Fibroblast of villous mesenchyme (primary cell): ENCODE measurements at regions not wholly inside any gene's neighbourhood (a gene's known extent, or its start where the extent isn't known, plus 50 kb on each side); places are given as distances from the start of the nearest gene placed in this dataset.

Source experiments
- DNase-seq: peaks from one replicate; pipeline ENCODE4 v3.0.0-alpha.2; 2010; ENCODE audit warnings: low read depth
- H3K4me3 ChIP-seq: 2 replicates; pipeline ENCODE4 v1.5.1; 2011; ENCODE audit warnings: low read depth, mild to moderate bottlenecking, low read length
- TF ChIP-seq, protein P1 (sequence below): IDR thresholded peaks from 2 replicates; pipeline ENCODE4 v1.5.1; 2012; ENCODE audit warnings: low read depth, mild to moderate bottlenecking, low read length; ENCODE audit not compliant: insufficient read depth

DNA sequence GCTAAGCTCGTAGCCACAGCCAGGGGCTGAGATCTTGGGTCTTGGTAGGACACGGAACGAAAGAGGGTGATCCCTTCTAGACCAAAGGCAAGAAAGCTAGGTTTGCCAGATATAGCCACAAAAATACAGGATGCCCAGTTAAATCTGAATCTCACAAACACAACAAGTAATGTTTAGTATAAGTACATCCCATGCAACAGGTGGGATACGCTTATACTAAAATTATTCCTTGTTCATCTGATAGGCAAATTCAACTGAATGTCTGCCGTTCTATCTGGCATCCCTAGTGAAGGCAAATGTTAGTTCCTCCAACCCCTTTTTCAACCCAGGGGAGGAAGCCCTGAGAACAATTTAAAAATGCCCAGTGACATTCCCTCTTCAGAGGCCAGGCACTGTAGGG, 131.1 kb upstream of the MGMT start:
- H3K4me3 ChIP-seq: no peak overlapping the region
- TF ChIP-seq, protein P1, sequence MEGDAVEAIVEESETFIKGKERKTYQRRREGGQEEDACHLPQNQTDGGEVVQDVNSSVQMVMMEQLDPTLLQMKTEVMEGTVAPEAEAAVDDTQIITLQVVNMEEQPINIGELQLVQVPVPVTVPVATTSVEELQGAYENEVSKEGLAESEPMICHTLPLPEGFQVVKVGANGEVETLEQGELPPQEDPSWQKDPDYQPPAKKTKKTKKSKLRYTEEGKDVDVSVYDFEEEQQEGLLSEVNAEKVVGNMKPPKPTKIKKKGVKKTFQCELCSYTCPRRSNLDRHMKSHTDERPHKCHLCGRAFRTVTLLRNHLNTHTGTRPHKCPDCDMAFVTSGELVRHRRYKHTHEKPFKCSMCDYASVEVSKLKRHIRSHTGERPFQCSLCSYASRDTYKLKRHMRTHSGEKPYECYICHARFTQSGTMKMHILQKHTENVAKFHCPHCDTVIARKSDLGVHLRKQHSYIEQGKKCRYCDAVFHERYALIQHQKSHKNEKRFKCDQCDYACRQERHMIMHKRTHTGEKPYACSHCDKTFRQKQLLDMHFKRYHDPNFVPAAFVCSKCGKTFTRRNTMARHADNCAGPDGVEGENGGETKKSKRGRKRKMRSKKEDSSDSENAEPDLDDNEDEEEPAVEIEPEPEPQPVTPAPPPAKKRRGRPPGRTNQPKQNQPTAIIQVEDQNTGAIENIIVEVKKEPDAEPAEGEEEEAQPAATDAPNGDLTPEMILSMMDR: no peak
- no peak for DNase-seq

DNA sequence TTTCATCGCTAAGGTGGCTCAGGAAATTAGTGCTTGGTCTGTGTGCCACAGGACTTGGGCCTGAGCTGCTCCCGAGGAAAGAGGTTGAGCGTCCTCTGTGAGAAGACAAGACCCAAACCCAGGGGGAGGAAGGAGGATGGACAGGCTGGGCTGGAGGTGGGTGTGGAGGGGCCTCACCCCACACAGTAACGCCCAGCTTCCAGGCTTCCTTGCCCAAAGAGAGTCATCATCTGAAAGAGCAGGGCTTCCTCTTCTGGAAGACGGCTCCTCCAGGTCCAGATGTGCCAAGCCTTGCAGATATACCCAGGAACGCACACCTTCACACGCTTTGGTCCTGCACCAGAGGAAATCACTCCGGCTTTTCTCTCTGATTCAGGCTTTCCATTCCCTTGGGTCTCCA, 127.8 kb upstream of the MGMT start:
- no peak for DNase-seq
- TF ChIP-seq, protein P1: no peak
- H3K4me3 ChIP-seq: no peak overlapping the region

DNA sequence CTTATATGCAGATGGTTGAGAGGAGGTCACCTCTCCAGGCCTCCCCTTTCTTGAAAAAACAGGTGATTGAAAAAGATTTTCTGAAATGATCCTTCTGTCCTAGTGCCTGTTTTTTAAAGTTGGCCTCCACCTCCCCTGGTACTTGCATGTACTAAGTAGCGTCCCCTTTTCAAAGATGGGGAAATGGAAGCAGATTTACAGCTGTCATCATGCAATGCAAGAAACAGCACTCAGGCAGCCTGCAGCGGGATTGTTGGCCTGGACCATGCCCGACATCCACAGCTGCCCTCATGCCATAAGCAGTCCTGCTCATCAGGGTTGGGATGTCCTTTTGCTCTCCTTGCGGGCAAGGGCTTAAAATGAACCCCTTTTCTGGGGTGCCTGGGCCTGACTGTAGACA, 127.2 kb upstream of the MGMT start:
- DNase-seq: no peak

DNA sequence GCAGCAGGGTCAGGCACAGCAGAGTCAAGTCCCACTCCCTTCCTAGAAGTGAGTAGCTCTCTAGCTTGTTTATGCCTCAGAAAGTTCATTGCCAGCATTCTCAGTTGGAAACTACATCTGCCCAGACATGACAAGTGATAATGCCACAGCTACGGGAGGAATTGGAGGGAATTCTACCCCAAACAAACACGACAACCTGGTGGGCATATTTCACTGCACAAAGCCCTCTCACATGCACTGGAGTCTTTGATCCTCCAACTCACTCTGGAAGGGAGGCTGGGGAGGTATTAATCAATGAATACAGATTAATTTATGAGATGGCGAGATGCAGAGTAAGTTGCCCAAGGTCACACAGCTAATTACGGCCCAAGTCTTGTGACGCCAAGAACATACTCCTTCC, 126.0 kb upstream of the MGMT start:
- H3K4me3 ChIP-seq: no peak overlapping the region
- DNase-seq: no peak
- TF ChIP-seq, protein P1: no peak

More for the DNA sequence above, 127.2 kb upstream of the MGMT start:
- no peak overlapping the region for H3K4me3 ChIP-seq
- TF ChIP-seq, protein P1: no peak

DNA sequence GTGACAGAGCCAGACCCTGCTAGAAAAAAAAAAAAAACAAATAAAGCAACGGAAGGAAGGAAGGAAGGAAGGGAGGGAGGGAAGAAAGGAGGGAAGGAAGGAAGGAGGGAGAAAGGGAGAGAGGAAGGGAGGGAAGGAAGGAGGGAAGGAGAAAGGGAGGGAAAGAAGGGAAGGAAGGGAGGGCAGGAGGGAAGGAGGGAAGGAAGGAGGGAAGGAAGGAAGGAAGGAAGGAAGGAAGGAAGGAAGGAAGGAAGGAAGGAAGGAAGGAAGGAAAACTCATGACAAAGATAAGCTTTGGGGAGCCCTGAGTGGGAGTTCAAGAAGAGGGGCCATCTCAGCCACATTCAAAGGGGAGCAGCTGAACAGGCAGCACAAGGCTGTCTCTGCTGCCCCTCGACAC, 124.7 kb upstream of the MGMT start:
- DNase-seq: no peak
- H3K4me3 ChIP-seq: no peak overlapping the region
- TF ChIP-seq, protein P1: no peak

DNA sequence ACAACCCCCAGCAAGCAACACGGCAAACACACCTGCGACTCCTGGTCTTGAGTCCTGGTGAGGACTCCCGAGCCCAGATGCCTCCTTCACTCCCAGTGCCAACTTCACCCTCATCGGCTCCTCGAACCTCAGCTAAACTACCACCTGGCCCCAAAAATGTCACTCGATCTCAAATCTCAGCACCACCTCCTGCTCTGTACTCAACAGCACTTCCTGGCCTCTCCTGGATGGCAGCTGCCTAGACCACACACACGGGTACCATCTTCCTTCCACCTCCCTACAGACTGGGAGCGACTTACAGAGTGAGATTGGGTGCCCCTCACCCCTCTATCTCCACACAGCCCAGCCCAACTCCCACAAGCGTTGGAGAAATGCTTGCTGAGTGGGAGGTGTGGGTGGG, 123.9 kb upstream of the MGMT start:
- TF ChIP-seq, protein P1: no peak
- no peak for DNase-seq
- H3K4me3 ChIP-seq: no peak overlapping the region

DNA sequence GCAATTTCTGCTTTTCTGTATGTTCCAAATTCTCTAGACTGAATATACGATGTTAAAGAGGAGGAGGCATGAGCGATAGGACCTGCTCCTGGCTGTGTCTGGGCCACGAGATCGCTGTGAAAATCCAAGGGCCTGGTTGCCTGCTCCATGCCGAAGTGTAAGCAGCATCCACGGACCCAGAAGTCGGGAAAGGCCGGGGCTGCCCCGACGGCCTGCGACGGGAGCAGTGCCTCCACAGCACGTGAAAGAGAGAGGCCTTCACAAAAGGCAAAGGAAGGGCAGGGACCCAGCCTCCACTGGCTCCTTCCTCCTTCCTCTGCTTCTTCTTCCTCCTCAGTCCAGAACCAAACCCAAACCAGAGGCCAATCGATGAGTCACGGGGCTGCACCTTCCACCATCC, 122.9 kb upstream of the MGMT start:
- TF ChIP-seq, protein P1: no peak
- no peak for DNase-seq

More for the DNA sequence above, 122.9 kb upstream of the MGMT start:
- no peak overlapping the region for H3K4me3 ChIP-seq
